Hematopoietic multipotent progenitor cell treated with erythropoietin and hydrocortisone succinate and interleukin-3 and kit ligand, for 8 days (in vitro differentiated cells): ENCODE measurements at regions not wholly inside any gene's neighbourhood (a gene's known extent, or its start where the extent isn't known, plus 50 kb on each side); places are given as distances from the start of the nearest gene placed in this dataset.

ENCODE experiments used
- DNase-seq: peaks from one replicate; pipeline ENCODE4 v3.0.0-alpha.2; 2015

DNA sequence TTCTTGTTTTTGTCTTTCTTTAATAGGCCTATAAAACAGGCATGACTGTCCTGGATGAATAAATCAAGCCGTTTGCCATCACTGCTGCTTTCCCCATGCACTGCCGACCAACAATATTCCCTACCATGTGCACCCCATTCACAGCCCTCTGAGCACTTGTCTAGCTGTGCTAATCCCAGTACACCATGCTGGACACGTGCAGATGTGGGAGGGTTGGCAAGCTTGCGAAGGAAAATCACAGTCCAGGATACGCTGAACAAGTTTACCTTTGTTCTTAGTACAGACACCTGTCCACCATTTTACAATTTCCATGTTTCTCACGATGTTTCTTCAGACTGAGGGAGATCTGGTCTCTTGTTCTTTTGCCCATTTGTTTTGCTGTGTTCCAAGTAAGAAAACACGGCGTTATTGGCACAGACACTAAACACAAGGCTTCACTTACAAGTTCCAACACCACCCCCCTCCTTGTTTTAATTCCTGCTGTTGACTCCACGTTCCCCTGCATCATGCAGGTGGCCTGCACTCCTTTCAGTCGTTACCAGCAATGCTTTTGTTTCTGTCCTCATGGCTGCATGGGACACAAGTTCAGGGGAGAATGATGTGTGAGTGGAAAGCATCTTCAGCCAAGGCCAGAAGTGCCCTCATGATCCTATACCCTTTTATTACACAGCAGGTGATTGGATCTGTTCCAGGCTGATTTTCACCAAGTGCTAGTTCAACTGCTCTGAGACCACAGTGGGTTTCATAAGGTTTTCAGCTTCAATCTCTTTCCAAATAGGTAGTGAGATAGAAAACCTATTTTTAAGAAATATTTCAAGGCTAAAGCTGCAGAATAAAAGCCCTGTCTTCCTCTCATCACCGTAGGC lies 608.9 kb downstream of the IRX1 start:
- no peak for DNase-seq

DNA sequence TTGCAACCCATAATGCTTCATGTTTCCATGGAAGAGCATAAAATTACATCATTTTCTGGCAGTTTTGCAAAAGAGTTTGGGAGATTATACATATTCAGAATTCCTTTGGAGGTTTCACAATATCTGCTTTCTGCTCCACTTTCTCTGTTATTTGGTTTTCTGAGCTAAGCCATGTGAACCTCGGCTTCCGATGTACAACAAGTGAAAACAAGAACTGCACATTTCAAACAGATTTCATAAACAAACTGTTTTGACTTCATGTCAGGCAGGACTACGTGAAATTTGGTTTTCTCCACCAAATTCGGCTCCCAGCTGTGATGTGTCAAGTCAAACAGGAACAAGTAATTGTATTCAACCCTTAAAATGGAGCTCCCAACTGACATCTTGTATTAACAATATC lies 609.8 kb downstream of the IRX1 start:
- no peak for DNase-seq

DNA sequence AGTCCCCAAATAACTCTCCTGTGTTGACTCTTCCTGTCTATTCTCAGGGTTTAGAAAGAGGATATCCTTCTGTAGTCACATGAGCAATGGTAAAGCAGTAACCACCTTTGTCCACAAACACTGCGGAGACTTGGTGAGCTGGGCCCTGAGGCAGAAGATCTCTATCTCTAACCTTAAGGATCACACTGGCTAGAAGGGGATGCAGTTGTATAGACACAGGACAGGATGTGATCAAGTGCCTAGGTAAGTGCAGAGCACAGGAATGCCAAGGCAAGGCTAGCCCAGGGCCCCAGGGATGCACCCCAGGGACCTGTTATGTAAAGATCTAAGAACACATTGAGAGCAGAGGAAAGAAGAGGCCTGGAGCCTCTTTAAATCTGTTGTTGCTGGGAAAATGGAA lies 610.5 kb downstream of the IRX1 start:
- DNase-seq, result no peak

DNA sequence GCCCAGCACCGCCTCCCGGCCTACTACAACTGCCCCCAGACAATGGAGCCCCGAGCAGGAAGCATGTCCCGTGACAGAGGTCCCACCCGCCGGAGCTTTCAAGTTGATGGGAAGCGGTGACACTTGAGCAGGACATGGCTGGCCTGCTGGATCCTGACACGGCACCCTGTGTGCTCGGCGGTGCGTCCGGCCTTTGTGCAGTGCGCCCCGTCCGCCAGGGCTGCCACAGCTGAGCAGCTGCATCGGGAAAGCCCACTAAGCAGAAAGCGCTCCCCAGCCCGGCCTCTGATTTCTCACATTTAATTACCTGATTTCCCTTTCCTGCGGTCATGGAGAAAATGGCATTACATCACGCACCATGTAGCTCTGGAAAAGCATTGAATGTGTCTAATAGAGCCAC lies 611.9 kb downstream of the IRX1 start:
- no peak for DNase-seq

DNA sequence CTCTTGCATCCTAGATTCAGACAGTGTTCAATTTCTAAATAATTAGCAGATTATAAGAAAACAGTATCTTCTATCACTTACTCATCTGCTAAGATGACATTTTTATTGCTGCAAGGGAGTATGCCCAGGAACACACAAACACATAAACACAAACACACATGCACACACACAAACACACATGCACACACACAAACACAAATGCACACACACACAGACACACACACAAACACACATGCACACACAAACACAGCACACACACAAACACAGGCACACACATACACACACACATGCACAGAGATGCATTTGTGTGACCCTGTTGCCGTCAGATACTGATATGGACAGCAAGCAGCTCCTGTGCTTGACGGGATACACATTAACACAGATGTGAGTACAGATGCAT lies 612.9 kb downstream of the IRX1 start:
- DNase-seq, result no peak

DNA sequence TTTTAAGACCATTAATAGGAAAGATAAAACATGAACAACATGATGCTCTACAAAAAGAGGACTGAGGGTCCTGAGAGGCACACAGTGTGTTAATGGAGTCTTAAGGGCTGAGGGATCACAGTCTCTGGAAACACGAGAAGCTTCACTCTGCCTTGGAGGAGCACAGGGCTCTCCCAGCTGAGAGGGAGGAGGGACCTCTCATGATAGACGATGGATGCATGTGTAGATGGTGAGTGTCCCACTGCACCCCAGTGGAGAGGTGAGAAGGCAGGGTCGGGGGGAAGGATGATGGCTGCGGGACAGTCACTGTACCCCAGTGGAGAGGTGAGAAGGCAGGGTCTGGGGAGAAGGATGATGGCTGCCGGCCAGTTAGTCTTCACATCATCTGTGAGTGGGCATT lies 613.4 kb downstream of the IRX1 start:
- DNase-seq, result no peak

DNA sequence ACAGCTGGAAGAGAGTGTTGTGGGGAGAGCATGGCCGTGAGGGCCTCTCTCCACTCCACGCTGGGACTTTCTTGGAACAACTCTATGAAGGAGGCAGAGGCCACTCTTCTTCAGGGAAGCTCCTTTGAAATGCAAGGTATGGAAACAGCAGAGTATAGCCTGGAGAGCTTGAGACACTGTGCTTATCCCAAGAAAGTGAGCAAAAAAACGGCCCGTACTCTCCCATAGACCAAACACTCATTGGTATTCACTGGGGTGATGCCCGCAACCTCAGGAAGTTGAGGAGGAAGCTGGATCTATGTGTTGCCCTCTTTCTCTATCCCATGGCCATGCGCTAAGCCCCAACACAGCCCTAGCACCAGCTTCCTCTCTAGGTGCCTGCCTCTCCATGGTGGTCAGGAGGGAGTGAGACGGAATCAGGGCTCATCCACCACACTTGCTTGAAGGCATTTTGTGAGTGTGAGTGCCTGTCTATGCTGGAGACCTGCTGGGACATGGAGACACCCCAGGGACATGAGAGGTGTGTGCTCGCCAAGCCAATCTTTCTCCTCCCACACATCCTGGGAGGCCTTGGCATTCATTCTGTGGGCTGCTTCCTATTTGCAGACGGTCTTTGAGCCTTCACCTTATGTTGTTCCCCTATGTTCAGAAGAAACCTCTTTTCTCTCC lies 616.6 kb downstream of the IRX1 start:
- DNase-seq, result no peak

DNA sequence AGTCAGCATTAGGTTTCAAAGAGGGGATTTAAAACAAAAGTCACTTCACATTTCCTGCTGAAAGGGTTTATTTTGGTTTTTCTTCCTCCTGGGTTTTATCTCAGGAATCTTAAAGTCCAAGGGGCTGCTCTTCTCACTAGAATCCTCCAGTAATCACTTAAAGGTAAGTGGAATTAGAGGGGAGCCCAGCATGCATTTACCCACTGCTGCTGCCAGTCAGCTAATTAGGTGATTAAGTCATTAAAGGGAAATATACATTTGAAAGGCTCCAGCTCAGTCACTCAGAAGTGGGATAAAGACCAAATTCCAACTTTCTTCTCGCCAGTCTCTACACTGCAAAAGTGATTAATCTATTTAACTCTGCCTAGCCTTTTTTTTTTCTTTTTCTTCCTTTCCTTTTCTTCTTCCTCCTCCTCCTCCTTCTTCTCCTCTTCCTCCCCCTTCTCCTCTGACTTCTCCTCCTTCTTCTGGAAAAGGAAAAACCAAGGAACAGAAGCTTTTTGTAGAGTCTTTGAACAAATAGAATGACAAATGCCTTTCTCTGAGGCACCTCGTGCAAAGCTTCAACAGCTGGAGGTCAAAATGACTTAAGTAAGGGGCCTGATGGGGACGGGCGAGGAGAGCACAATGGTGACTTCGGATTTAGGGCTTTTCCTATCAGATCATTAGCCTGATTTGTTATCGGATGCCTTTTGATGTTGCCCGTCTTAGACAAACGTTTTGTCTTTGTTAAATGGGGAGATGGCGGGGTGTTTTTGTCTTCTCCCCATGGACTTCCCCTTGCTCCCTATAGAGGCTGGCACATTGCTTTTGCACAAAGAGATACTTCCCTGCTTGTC lies 617.6 kb downstream of the IRX1 start:
- no peak for DNase-seq

DNA sequence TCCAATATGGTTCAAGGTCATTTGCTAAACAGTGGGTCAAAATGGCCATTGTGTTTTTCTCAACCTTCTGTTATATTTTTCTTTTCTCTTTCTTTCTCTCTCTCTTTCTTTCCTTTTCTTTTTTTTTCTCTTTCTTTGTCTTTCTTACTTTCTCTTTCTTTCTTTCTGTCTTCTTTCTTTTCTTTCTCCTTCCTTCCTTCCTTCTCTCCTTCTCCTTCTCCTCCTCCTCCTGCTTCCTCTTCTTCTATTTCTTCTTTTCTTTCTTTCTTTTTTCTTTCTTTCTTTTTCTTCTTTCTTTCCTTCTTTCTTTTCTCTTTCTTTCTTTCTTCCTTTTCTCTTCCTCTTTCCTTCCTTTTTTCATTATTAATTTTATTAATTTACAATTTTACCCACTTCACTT lies 619.5 kb downstream of the IRX1 start:
- DNase-seq, result no peak

DNA sequence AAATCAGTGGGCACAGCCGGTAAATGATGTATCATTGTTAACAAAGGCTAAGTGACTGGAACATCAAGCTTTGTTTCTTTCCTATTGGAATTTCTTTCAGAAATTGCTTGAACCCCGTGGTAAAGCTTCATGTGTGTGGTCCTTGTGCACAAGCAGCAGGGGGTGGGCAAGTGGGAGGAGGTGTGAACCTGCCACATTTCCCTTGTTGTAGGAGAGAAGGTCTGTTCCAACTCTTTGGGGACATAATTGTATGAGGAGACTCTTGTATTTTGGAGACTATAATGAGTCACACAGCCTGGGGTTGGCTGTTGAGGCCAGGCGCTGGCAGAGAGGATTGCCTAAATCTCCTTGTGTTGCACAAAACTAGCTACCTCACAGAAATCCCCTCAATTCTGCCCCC lies 620.5 kb downstream of the IRX1 start:
- no peak for DNase-seq

DNA sequence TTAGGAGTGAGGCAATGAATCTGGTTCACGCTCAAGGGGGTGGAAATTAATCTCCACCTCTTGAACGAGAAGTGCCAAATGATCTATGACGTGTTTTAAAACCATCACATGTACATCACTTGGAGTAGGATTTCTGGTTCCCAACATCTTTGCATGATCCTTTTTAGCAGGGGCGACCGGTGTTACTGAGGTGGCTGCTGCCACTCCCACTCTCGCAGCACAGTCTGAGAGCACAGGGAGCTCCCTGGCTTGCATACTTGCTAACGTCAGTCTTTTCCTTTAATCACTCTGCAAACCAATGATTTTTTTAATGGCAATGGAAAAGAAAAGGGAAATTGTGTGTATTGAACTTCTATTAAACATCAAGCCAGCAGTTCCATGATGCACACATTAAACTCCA lies 624.4 kb downstream of the IRX1 start:
- DNase-seq, result no peak

DNA sequence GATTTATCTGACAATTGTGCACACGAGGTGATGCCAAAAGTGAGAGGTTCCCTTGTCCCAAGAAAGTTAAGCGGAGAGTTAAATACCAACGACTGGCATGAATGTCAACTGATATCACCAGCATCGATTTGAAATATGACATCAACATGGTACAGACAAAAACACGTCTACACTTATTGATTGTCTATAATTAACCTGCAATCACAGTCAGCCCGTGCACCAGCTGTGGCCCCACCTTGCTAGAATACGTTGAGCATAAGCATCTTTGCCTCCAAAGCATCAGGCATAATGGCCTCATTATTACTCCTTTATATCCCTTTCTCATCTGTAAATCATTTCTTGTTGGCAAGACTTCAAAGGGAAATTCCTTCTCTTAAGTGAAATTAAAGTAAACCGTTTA lies 625.4 kb downstream of the IRX1 start:
- no peak for DNase-seq

DNA sequence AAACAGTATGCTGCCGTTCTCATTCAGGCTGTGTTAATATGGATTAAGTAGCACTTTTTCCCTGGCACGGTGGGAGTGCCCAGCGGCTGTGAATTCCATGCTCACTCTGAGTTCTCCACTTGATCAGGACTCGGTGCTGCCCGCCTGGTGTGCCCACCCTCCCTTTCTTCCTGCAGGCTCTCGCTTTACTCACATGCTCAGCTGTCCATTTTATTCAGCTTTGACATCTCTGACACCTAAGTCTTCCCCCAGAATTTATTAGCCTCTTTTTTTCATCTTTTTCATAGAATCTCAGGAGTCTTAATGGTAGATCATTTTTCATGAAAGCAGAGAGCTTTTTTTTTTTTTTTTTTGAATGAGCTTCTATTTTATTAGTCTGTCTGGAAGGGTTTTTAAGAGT lies 626.5 kb downstream of the IRX1 start:
- no peak for DNase-seq

DNA sequence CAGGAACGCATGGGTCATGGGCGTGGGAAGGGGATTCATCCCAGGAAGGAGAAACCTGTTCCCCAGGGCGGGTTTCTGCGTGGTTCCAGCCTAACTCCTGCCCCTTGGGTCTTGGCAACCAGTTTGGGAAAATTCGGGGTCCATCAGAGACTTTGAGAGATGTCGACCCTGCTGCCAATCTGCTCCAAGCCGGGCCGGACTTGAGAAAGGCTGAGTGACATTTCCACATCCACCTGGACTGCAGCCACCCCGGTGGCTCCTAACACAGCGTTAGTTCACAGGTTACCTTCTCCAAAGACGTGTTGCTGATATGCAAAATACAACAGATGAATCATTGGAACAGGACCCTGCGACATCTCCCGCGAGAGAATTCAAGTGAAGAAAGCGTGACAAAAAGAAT lies 627.2 kb downstream of the IRX1 start:
- no peak for DNase-seq

DNA sequence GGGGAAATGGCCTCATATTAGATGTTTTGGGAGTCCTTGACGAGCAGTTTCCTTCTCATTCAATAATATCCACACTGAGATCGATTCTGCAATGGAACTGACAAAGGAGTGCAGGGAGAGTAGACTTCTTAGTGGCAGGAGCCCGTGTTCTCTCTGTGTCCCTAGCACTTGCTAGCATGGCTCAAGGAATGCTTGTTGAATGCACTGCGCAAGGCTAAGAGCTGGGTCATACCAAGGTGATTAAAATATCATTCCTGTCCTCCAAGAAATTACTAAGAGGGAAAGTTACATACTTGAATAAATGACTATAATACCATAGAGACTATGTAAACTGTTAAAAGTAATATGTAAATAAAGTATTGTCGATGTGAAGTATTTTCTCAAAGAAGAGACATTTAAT lies 630.1 kb downstream of the IRX1 start:
- DNase-seq, result no peak

DNA sequence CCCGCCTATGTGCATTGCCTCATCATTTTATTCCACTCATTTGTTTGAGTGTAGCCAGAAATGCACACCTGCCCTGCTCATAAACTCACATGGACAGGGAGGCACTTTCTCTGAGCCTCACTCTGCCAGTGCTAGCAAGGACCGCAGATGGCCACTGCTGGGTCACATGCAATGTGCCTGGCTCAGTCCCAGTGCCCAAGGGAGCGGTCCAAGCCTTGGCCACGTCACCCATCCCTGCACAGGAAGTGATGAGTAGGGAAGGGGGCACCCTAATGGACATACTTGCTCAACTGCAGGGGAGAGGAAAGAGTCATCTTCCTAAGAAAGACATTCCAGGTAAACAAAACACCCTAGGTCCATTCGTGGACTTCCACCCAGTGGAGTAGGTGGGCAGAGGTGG lies 630.9 kb downstream of the IRX1 start:
- no peak for DNase-seq

DNA sequence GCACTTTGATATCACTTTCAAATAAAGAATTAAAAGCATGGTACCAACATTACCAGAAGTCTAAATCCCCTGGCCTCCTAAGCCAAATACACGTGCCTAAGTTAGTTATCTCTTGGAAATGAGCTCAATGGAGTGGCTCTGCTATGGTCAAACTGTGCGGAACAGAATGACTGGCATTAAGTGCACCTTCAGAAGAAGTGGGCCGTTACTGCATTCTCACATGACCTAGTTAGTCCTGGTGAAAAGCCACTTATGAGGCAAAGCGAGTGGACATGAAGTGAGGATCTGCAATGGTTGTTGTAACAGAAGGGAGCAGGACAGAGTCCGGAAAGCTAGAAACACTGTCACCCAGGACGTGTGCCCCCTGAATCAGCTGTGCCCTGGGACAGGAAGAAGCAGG lies 633.1 kb downstream of the IRX1 start:
- DNase-seq, result no peak

DNA sequence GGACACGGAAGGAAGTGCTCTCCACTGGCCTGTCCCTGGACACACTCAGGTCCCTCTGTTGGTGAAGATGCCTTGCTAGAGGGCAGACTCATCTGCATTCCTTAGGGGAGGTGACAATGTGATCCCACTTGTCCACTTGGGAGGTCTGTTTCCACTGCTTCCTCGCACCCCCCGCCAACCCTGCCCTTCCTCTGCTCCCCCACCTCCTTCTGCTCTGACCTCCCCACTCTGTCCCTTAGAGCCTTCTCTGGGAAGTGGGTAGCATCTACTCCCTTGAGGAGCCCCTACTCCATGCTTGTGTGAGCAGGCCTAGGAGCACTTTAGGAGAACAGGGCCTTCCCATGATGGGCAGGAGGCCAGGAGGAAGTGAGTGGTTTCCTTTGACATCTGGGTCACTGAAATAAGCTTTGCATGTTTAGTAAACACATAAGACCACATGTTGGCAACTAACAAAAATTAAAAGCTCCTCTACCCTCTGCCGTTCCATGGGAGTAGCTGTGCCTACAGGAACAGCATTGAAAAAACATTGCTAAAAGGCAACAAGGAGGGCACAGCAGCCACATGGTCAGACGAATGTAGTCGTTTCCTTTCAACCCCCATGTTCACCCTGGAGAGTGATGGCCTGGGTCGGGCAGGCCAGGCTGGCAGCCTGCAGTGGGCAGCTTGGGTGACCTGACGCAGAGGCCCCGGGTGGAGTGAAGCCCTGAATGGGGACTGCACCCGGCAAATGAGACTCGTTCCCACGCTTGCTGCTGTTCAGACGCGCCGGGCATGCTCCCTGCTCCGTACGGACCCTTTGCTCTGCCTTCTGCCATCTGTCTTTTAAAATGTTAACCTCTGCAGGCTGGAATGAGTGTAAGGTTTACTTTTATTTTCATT lies 634.0 kb downstream of the IRX1 start:
- DNase-seq, result no peak

DNA sequence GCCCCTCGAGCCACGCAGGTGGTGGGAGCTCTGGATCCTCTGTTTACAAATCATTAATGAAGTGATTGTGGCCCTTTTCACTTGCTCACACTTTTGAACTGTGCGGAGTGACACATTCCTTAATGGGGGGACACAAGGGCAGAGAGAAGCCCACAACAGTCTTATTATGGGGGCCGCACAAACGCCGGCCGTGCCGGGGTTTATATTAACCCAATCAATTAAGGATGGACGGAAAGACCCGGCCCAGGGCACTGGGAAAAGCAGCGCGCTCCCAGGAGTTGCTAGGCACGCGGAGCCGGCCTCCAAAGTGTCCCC lies 634.8 kb downstream of the IRX1 start:
- DNase-seq, result no peak

DNA sequence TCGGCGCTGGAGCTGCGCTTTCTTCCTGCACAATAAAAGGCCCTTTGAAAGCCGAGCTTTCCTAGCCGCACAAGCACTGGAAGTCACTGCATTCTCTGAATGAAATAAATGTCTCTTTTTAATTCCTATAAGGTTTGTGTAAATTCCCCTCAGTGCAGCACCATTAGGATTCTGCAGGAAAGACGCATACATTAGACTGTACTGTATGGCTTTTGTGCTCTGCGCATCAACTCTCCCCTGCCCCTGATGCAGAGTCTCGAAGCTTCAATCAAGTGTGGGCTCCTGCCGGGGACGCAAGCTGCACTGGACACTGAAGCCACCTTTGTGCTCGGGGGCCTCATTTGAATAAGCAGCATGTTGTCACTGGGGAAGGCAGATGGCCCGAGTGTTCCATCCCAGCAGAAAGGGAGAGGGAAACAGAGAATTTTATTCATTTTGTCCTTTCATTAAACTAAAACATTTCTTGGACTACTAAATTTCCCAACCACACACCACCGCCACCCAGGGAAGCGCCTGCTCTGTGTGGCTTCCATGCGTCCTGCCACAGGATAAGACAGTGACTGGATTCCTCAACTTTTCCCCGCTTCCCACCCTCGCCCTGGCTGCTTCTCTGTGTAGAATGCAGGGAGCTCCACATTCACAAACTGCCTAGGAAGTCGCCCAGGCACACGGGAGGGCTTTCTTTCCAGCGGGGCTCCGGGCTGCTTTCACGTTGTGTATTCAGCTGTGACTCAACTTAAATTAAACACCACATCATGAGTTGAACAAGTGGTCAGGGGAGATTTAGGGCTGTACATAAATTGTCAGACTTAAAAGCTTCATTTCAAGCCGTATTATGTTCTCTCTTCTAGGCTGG lies 635.4 kb downstream of the IRX1 start:
- DNase-seq, result no peak

DNA sequence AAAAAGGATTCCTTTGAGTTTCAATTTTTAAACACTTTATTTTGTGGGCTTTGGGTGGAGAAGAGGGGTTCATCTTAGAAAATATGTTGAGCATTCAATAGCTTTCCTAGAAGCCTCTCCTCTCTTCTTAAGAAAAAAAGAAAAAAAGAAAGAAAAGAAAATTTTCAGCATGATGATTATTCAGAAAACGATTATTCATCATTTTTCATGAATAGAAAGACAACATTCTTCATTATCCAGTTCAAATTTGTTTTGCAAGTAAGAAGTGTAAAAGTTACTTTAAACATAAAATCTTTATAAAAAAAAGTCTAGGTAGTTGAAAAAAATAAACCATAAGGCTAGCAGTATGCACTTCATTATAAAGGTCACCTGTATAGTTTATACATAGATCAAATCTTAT lies 636.5 kb downstream of the IRX1 start:
- no peak for DNase-seq

DNA sequence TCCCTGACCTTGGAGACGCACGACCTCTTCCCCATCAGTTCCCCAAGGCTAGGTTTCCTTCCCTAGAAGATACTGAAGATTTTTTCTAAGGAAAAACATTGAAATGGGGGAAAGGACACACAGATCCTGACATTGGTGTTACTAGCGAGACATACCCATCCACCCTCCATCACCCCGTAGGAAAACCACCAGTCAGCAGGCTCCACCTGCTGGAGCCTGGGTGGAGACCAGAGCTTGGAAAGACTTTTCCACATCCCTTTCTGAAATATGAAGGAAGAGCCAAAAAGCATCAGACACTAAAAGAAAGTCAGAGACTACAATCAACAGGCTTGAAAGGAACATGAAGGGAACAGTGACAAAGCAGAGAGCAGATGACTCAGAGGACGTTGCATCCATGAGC lies 638.0 kb downstream of the IRX1 start:
- no peak for DNase-seq
